T-helper 17 cell (primary cell): ENCODE measurements at regions not wholly inside any gene's neighbourhood (a gene's known extent, or its start where the extent isn't known, plus 50 kb on each side); places are given as distances from the start of the nearest gene placed in this dataset.

ENCODE experiments used
- ATAC-seq: fragments of 150-1000 bp; cut with Tn5 transposase; 2 replicates; pipeline ENCODE4 v1.10.0; 2021; ENCODE audit warnings: mild to moderate bottlenecking, moderate library complexity
- DNase-seq, 3 donors: peaks; one replicate each; pipeline versions ENCODE4 v3.0.0 to v3.0.0-alpha.2; 2020 to 2021
- H3K9me3 ChIP-seq: one replicate; pipeline ENCODE4 v1.7.0; 2013; ENCODE audit warnings: low read length, mild to moderate bottlenecking; ENCODE audit not compliant: control insufficient read depth, poor library complexity, severe bottlenecking
- H3K27ac Mint-ChIP-seq: one replicate; pipeline ENCODE4 v1.8.0; 2022; ENCODE audit warnings: mild to moderate bottlenecking, moderate library complexity, mixed read lengths
- H3K27me3 Mint-ChIP-seq: one replicate; pipeline ENCODE4 v1.8.0; 2022; ENCODE audit warnings: mixed read lengths
- H3K36me3 Mint-ChIP-seq: one replicate; pipeline ENCODE4 v1.8.0; 2022; ENCODE audit warnings: low read depth, mixed read lengths
- H3K4me1 Mint-ChIP-seq: one replicate; pipeline ENCODE4 v1.8.0; 2022; ENCODE audit warnings: mild to moderate bottlenecking, mixed read lengths
- H3K4me3 Mint-ChIP-seq: one replicate; pipeline ENCODE4 v1.8.0; 2022; ENCODE audit warnings: mild to moderate bottlenecking, moderate library complexity, mixed read lengths

- Mint-ChIP-seq H3K4me1 (no peaks in the 10 kb centered on the region), H3K27ac (no peak overlapping the region)
Measured at GRCh38 chr2:59041139-59041538, 800.0 kb upstream of the FANCL start.

GRCh38 chr2:59034837-59035236, 793.7 kb upstream of the FANCL start:
- no peak for ATAC-seq

More at GRCh38 chr2:59041139-59041538, 800.0 kb upstream of the FANCL start:
- DNase-seq: no peak
- H3K9me3 ChIP-seq: no peaks in the 10 kb centered on the region
- ATAC-seq: no peak
- H3K4me3 Mint-ChIP-seq: no peak overlapping the region
- H3K36me3 Mint-ChIP-seq: no peaks in the 10 kb centered on the region
- no peaks in the 10 kb centered on the region for H3K27me3 Mint-ChIP-seq

GRCh38 chr2:59034106-59034505, 793.0 kb upstream of the FANCL start:
- DNase-seq (no peak), ATAC-seq (no peak)
- no peaks in the 10 kb centered on the region for H3K4me1 Mint-ChIP-seq
- no peak overlapping the region for H3K4me3 Mint-ChIP-seq
- no peak overlapping the region for H3K27ac Mint-ChIP-seq
- H3K27me3 Mint-ChIP-seq: no peaks in the 10 kb centered on the region
- H3K36me3 Mint-ChIP-seq: no peaks in the 10 kb centered on the region
- no peaks in the 10 kb centered on the region for H3K9me3 ChIP-seq

More at GRCh38 chr2:59034837-59035236, 793.7 kb upstream of the FANCL start:
- no peak for DNase-seq
- Mint-ChIP-seq H3K36me3 (no peaks in the 10 kb centered on the region), H3K27me3 (no peaks in the 10 kb centered on the region), H3K27ac (no peak overlapping the region), H3K4me3 (no peak overlapping the region), H3K4me1 (no peaks in the 10 kb centered on the region)
- H3K9me3 ChIP-seq: no peaks in the 10 kb centered on the region

GRCh38 chr2:59033661-59034060, 792.5 kb upstream of the FANCL start:
- H3K27ac Mint-ChIP-seq: no peak overlapping the region
- H3K4me1 Mint-ChIP-seq: no peaks in the 10 kb centered on the region
- H3K9me3 ChIP-seq: no peaks in the 10 kb centered on the region
- H3K36me3 Mint-ChIP-seq: no peaks in the 10 kb centered on the region
- DNase-seq: no peak
- ATAC-seq: no peak
- no peaks in the 10 kb centered on the region for H3K27me3 Mint-ChIP-seq
- no peak overlapping the region for H3K4me3 Mint-ChIP-seq

GRCh38 chr2:59032499-59032898, 791.4 kb upstream of the FANCL start:
- Mint-ChIP-seq H3K27ac (no peak overlapping the region), H3K27me3 (no peaks in the 10 kb centered on the region), H3K36me3 (no peaks in the 10 kb centered on the region), H3K4me3 (no peak overlapping the region), H3K4me1 (no peaks in the 10 kb centered on the region)
- DNase-seq (no peak), ATAC-seq (no peak)
- H3K9me3 ChIP-seq: no peaks in the 10 kb centered on the region

- ATAC-seq (no peak), DNase-seq (no peak)
- Mint-ChIP-seq H3K4me3 (no peak overlapping the region), H3K27ac (no peak overlapping the region), H3K36me3 (no peaks in the 10 kb centered on the region), H3K4me1 (no peaks in the 10 kb centered on the region), H3K27me3 (no peaks in the 10 kb centered on the region)
- H3K9me3 ChIP-seq: no peaks in the 10 kb centered on the region
Measured at GRCh38 chr2:59029058-59029457, 787.9 kb upstream of the FANCL start.

GRCh38 chr2:59027320-59027719, 786.2 kb upstream of the FANCL start:
- no peaks in the 10 kb centered on the region for H3K27me3 Mint-ChIP-seq
- no peaks in the 10 kb centered on the region for H3K9me3 ChIP-seq
- ATAC-seq (no peak), DNase-seq (no peak)
- H3K27ac Mint-ChIP-seq: no peak overlapping the region
- H3K4me1 Mint-ChIP-seq: no peaks in the 10 kb centered on the region
- H3K36me3 Mint-ChIP-seq: no peaks in the 10 kb centered on the region
- no peak overlapping the region for H3K4me3 Mint-ChIP-seq

GRCh38 chr2:59025157-59025757, 784.1 kb upstream of the FANCL start:
- Mint-ChIP-seq H3K4me1 (no peaks in the 10 kb centered on the region), H3K27ac (no peak overlapping the region)
- no peak for ATAC-seq

GRCh38 chr2:59021786-59022185, 780.7 kb upstream of the FANCL start:
- no peak for ATAC-seq
- no peaks in the 10 kb centered on the region for H3K9me3 ChIP-seq
- DNase-seq: no peak
- Mint-ChIP-seq H3K27me3 (no peaks in the 10 kb centered on the region), H3K4me1 (no peaks in the 10 kb centered on the region), H3K36me3 (no peaks in the 10 kb centered on the region), H3K27ac (no peak overlapping the region), H3K4me3 (no peak overlapping the region)

More at GRCh38 chr2:59025157-59025757, 784.1 kb upstream of the FANCL start:
- no peaks in the 10 kb centered on the region for H3K9me3 ChIP-seq
- DNase-seq: no peak
- no peaks in the 10 kb centered on the region for H3K27me3 Mint-ChIP-seq
- no peaks in the 10 kb centered on the region for H3K36me3 Mint-ChIP-seq
- no peak overlapping the region for H3K4me3 Mint-ChIP-seq

- no peaks in the 10 kb centered on the region for H3K27me3 Mint-ChIP-seq
Measured at GRCh38 chr2:59019566-59020159, 778.5 kb upstream of the FANCL start.

GRCh38 chr2:59018737-59019136, 777.6 kb upstream of the FANCL start:
- no peak overlapping the region for H3K4me3 Mint-ChIP-seq
- no peaks in the 10 kb centered on the region for H3K9me3 ChIP-seq
- DNase-seq (no peak), ATAC-seq (no peak)
- H3K4me1 Mint-ChIP-seq: no peaks in the 10 kb centered on the region
- no peaks in the 10 kb centered on the region for H3K27me3 Mint-ChIP-seq
- H3K27ac Mint-ChIP-seq: no peak overlapping the region
- no peaks in the 10 kb centered on the region for H3K36me3 Mint-ChIP-seq

More at GRCh38 chr2:59019566-59020159, 778.5 kb upstream of the FANCL start:
- Mint-ChIP-seq H3K27ac (no peak overlapping the region), H3K4me3 (no peak overlapping the region), H3K36me3 (no peaks in the 10 kb centered on the region), H3K4me1 (no peaks in the 10 kb centered on the region)
- H3K9me3 ChIP-seq: no peaks in the 10 kb centered on the region
- DNase-seq (no peak), ATAC-seq (no peak)

GRCh38 chr2:59015027-59015426, 773.9 kb upstream of the FANCL start:
- no peaks in the 10 kb centered on the region for H3K27me3 Mint-ChIP-seq
- H3K4me1 Mint-ChIP-seq: no peaks in the 10 kb centered on the region
- H3K9me3 ChIP-seq: no peaks in the 10 kb centered on the region
- no peak overlapping the region for H3K4me3 Mint-ChIP-seq
- no peak overlapping the region for H3K27ac Mint-ChIP-seq
- no peaks in the 10 kb centered on the region for H3K36me3 Mint-ChIP-seq
- ATAC-seq (no peak), DNase-seq (no peak)

GRCh38 chr2:59012971-59013370, 771.8 kb upstream of the FANCL start:
- Mint-ChIP-seq H3K36me3 (no peaks in the 10 kb centered on the region), H3K27ac (no peak overlapping the region), H3K4me1 (no peaks in the 10 kb centered on the region), H3K27me3 (no peaks in the 10 kb centered on the region), H3K4me3 (no peak overlapping the region)
- ATAC-seq (no peak), DNase-seq (no peak)
- no peaks in the 10 kb centered on the region for H3K9me3 ChIP-seq

- Mint-ChIP-seq H3K27me3 (no peaks in the 10 kb centered on the region), H3K4me3 (no peak overlapping the region), H3K4me1 (no peaks in the 10 kb centered on the region), H3K36me3 (no peaks in the 10 kb centered on the region), H3K27ac (no peak overlapping the region)
- ATAC-seq: no peak
- H3K9me3 ChIP-seq: no peaks in the 10 kb centered on the region
- no peak for DNase-seq
Measured at GRCh38 chr2:59012234-59012633, 771.1 kb upstream of the FANCL start.
